HG03280 (cell line): ENCODE measurements at regions not wholly inside any gene's neighbourhood (a gene's known extent, or its start where the extent isn't known, plus 50 kb on each side); places are given as distances from the start of the nearest gene placed in this dataset.

ENCODE experiments used
- ATAC-seq: cut with Tn5 transposase; IDR thresholded peaks from one replicate; pipeline ENCODE4 v1.9.1; 2021; ENCODE audit warnings: mild to moderate bottlenecking, moderate library complexity; ENCODE audit not compliant: unreplicated experiment

DNA sequence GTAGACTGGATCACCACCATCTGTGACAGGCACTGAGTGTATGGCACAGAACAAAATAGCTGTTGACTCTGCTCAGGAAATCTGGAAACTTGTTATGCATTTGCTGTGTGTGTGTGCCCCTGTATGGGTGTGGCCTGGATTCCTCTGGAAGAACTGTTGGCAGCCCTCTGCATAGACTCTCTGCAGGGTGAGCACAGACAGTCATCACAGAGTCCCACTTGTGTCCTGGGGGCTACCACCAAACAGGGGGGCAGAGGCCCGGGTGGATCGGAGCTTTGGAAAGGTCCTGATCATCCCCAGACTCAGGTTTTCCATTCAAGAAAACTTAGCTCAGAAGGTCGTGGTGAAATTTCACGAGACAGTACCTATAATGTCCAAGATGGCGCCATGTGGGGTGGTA, 258.6 kb downstream of the SOX11 start:
- ATAC-seq = no peak

GRCh38 chr2:5951471-5951870, 259.3 kb downstream of the SOX11 start:
- no peak for ATAC-seq

GRCh38 chr2:5953525-5953924, 261.3 kb downstream of the SOX11 start:
- ATAC-seq = no peak

GRCh38 chr2:5954509-5954908, 262.3 kb downstream of the SOX11 start:
- ATAC-seq = no peak

GRCh38 chr2:5955921-5956320, 263.7 kb downstream of the SOX11 start:
- ATAC-seq = no peak

GRCh38 chr2:5959836-5960820, 267.9 kb downstream of the SOX11 start:
- no peak for ATAC-seq

GRCh38 chr2:5967506-5967905, 275.3 kb downstream of the SOX11 start:
- no peak for ATAC-seq

DNA sequence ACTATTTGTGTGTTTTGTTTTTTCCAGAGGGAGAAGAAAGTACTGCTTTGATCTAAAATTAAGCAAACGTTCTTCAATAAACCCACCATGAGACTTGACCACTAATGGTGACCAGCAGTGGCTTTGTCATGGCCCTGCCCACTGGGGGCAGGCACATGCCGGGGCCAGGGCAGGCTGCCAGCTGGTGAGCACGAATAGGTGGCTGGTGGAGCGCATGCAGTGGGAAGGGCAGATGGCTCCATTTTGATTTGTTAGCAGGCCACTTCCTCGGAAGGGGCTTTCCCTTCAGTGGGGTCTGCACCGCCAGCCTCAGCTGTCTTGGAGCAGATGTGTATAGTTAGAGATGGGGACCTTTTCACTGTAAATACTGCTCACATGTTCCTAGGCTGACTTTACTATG, 277.1 kb downstream of the SOX11 start:
- ATAC-seq = no peak

- ATAC-seq = no peak
Measured at GRCh38 chr2:5970347-5970746, 278.2 kb downstream of the SOX11 start.

- no peak for ATAC-seq
Measured at GRCh38 chr2:5974477-5974876, 282.3 kb downstream of the SOX11 start.

DNA sequence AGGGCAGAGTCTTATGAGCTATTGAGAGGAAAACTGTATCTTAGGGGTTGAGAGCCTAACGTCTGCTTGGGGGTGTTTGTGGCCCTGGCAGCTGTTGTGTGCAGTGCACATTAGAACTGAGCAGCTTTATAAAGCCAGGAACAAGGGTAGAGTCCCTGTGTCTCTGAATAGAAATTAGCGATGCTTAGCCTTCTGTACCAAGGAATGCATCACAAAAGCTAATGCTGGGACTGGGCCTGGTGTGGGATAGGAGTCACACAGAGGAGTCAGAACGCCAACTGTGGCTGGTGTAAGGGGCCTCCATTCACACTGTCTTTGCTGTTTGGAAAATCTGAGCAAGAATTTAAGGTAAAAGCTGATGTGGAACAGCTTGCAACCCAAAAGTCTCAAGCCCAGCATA, 283.2 kb downstream of the SOX11 start:
- ATAC-seq = no peak

DNA sequence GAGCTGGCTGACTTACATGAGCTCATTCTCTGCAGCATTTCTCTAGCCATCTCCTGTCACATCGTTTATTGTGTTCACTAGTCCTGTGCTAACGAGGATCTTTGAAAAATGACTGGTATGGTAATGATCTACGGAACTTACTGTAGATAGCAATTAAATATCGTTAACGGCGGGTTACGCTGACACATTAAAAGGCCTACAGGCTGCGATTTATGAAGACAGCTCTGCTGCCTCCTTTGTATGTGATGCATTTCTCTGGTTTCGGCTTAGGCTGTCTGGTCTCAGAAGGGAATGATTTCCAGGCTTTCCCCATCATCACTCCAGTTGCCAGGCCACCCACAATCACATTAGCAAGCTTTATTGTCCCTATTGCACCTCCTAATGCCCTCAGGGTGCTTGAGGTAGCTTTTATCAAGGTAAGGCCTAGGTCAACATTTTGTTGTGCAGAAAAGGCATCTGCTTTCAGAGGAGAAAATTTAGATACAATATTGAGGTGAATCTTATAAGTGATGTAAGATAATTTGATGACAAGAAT, 284.4 kb downstream of the SOX11 start:
- no peak for ATAC-seq

DNA sequence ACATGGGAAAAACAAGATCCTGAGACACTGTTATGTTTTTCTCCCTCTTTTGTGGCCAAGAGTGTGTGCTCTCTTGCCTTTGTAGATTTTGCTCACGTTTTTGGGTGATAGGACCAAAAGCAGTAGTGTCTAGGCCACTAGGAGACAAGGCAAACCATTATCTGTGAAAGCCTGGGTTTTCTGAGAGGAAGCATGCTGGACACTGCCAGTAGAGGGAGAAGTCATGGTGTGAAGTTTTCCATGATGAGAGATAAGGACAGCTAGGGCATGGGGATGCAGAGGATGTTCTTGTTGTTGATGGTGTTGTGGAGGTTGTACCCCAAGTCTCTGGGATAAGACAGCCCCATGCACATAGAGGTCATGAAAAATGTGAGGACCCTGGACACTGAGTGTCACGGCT, 285.3 kb downstream of the SOX11 start:
- ATAC-seq = no peak

GRCh38 chr2:5978131-5978751, 286.1 kb downstream of the SOX11 start:
- ATAC-seq = no peak

- ATAC-seq = no peak
Measured at GRCh38 chr2:5980450-5981190, 288.4 kb downstream of the SOX11 start.

DNA sequence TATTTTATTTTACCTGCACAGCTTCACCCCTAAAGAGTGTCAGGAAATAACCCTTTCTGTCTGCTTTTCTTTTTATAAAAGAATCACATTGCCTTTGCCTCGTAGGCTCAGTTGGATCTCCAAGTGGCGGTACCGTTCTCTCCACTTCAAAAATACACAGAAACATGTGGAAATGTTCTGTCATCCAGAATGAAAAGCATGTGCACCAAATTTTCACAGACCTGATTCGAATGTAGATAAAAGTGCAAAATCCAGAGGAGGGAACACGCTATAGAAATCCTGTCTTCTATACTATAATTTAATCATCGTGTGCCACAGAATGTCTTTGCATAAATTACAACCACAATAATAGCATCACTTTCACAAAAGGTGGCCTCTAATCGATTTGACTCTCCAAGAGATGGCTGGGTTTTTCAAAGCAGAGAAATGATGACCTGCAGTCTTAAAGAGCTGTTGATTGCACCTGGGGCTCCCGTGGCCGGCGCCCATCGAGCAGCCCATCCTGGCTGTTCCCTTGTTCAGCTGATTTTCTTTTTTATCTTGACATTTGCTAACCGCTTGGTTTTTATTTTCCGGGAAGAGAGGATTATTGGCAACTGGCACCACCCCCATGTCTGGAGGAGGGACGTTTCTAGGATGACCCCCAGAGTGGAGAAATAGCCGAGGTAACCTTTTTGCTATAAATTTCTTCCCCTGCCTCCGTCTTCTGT, 290.2 kb downstream of the SOX11 start:
- no peak for ATAC-seq

DNA sequence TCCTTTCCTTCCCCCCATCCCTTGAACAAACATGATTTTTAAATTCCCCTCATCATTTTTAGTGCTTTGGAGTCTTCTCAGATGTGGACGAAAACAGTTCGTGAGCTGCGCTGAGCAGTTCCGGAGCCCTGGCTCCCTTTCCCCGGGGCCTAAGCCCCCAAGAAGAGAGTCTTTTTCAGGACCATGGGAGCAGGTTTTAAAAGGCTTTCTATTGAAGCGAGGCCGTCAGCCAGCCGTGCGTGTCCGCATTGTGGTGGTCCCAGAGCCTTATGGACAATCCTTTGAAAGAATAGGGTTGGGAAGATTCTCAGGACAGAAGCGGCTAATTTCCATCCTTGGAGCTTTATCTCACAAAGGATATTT, 290.7 kb downstream of the SOX11 start:
- no peak for ATAC-seq

DNA sequence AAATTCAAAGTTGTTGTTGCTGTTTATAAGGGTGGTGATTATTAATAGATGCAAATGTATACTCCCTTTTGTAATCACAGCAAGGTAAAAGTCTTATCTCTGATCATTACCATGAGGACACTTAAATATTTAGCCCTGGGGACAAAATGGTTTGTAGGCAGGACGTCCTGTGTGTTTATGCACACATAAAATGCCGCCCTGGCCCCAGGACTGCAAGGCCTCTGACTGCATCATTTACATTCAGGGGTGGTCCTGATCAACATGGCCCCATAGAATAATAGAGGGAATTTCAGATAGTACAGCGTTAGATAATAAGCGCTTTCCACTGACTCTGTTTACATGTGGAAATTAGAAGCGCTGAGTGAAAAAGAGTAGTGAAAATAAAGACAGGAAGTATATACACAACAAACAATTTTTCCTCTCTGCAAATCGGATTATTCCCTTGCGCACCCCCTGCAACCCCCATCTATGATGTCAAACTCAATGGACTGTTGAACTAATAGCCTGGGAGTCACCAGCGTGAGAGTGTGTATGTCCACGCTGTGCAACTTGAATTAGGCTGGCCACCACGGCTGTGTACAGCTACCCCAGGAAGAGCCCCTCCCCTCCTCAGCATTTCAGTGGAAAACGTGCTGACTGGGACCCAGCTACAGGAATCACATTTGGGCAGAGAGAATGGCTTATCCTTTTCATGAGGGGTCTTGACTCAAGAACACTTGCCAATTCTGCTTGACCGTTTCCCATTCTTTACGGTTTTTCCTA, 291.5 kb downstream of the SOX11 start:
- no peak for ATAC-seq

DNA sequence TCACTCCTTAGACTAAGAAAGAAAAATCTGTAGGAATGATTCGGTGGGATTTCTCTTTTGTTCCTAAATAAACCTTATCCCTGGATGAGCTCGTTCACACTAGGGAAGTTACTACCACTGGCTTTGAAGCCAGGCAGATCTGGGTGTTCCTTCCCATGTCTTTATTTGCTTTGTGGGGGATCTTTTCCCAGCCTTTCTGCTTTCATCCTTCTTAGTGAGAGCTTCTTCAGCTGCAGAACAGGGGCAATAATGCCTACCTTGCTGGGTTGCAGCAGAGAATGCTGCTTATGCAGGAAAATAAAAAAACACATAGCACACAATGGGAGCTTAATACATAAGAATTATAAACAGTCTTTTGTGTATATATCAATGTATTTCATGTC, 292.1 kb downstream of the SOX11 start:
- ATAC-seq = no peak

DNA sequence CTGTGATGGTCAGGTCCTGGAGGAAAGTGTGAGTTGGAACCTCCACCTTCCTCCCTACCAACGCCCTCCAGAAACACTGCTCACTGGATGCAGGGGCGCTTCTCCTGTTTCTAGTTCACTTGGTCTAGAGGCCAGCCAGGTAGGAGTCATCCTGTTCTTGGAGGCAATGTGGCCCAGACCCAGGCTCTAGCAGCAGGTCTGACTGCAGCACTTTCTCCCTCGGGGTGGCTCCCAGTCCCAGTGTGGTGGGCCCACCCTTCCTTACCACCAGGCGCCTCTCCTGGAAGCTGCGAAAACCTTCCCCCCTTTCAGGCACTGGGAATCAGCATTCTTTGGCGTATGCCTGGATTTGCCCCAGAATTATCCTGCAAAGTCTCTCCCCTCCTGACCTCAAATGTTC, 292.8 kb downstream of the SOX11 start:
- ATAC-seq = no peak
